Hippocampal formation (tissue), 2 donors: ENCODE measurements at regions not wholly inside any gene's neighbourhood (a gene's known extent, or its start where the extent isn't known, plus 50 kb on each side); places are given as distances from the start of the nearest gene placed in this dataset.
A peak's percentile ranks its signal among the peaks of the same experiment; 100 is the strongest.

Source experiments
- DNase-seq, 2 donors: peaks; one replicate each; lab custom pipeline; 2025; lab: John Stamatoyannopoulos, UW

- no peak for DNase-seq
Measured at GRCh38 chr3:22113453-22113852, 362.4 kb upstream of the ZNF385D start.

- DNase-seq: no peak
Measured at GRCh38 chr3:22115581-22115980, 364.6 kb upstream of the ZNF385D start.

GRCh38 chr3:22117091-22117490, 366.1 kb upstream of the ZNF385D start:
- DNase-seq: no peak

GRCh38 chr3:22117751-22118346, 366.8 kb upstream of the ZNF385D start:
- DNase-seq: peak in 1 of 2 donors; percentile 23

GRCh38 chr3:22118542-22118941, 367.5 kb upstream of the ZNF385D start:
- no peak for DNase-seq

- no peak for DNase-seq
Measured at GRCh38 chr3:22121068-22121701, 370.2 kb upstream of the ZNF385D start.

GRCh38 chr3:22122567-22122966, 371.6 kb upstream of the ZNF385D start:
- DNase-seq: no peak

GRCh38 chr3:22129101-22129500, 378.1 kb upstream of the ZNF385D start:
- no peak for DNase-seq

- DNase-seq: no peak
Measured at GRCh38 chr3:22141769-22142168, 390.8 kb upstream of the ZNF385D start.

- DNase-seq: no peak
Measured at GRCh38 chr3:22147161-22147560, 396.2 kb upstream of the ZNF385D start.

- DNase-seq: no peak
Measured at GRCh38 chr3:22156868-22157267, 405.9 kb upstream of the ZNF385D start.

- DNase-seq: no peak
Measured at GRCh38 chr3:22157848-22158247, 406.8 kb upstream of the ZNF385D start.

- no peak for DNase-seq
Measured at GRCh38 chr3:22159004-22159695, 408.1 kb upstream of the ZNF385D start.

- no peak for DNase-seq
Measured at GRCh38 chr3:22161315-22161714, 410.3 kb upstream of the ZNF385D start.

GRCh38 chr3:22170370-22170769, 419.4 kb upstream of the ZNF385D start:
- no peak for DNase-seq

GRCh38 chr3:22172964-22173363, 422.0 kb upstream of the ZNF385D start:
- DNase-seq: no peak

GRCh38 chr3:22175947-22176346, 424.9 kb upstream of the ZNF385D start:
- DNase-seq: peak in 1 of 2 donors; percentile 1

- DNase-seq: no peak
Measured at GRCh38 chr3:22176911-22177310, 425.9 kb upstream of the ZNF385D start.

GRCh38 chr3:22189616-22190015, 438.6 kb upstream of the ZNF385D start:
- DNase-seq: no peak

- no peak for DNase-seq
Measured at GRCh38 chr3:22199095-22199494, 448.1 kb upstream of the ZNF385D start.

GRCh38 chr3:22208844-22209243, 457.8 kb upstream of the ZNF385D start:
- no peak for DNase-seq

- no peak for DNase-seq
Measured at GRCh38 chr3:22209578-22209977, 458.6 kb upstream of the ZNF385D start.

GRCh38 chr3:22210693-22211092, 459.7 kb upstream of the ZNF385D start:
- DNase-seq: no peak
